DND-41 (cell line): ENCODE measurements at regions not wholly inside any gene's neighbourhood (a gene's known extent, or its start where the extent isn't known, plus 50 kb on each side); places are given as distances from the start of the nearest gene placed in this dataset.

Source experiments
- EZH2 ChIP-seq: IDR thresholded peaks from 3 replicates; pipeline ENCODE4 v1.6.1; 2012; ENCODE audit warnings: borderline replicate concordance, low read depth, mild to moderate bottlenecking, moderate library complexity, low read length, inconsistent platforms; ENCODE audit not compliant: severe bottlenecking
- TF ChIP-seq, protein P1 (sequence below): IDR thresholded peaks from 2 replicates; pipeline ENCODE4 v1.5.1; 2012; ENCODE audit warnings: borderline replicate concordance, low read length, moderate library complexity, mild to moderate bottlenecking; ENCODE audit not compliant: poor library complexity, severe bottlenecking; ENCODE audit errors: extremely low read depth

DNA sequence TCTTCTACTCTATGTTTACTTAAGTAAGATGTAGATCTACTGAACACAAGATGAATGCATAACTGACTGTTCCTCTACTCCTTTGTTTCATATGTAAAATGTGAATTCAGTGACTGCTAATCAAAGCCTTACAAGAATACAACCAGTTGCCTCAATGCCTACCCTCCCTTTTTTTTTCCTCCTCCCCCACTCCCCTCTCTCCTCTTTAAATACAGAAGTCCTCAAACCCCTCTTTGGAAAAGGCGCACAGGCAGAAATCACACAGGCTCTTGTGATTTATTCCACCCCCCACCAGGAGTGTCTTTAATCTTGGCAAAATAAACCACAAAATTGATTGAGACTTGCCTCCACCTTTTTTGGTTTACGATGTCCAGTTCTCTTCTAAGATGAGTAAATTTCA is 398.5 kb downstream of the DMAC1 start:
- TF ChIP-seq, protein P1, sequence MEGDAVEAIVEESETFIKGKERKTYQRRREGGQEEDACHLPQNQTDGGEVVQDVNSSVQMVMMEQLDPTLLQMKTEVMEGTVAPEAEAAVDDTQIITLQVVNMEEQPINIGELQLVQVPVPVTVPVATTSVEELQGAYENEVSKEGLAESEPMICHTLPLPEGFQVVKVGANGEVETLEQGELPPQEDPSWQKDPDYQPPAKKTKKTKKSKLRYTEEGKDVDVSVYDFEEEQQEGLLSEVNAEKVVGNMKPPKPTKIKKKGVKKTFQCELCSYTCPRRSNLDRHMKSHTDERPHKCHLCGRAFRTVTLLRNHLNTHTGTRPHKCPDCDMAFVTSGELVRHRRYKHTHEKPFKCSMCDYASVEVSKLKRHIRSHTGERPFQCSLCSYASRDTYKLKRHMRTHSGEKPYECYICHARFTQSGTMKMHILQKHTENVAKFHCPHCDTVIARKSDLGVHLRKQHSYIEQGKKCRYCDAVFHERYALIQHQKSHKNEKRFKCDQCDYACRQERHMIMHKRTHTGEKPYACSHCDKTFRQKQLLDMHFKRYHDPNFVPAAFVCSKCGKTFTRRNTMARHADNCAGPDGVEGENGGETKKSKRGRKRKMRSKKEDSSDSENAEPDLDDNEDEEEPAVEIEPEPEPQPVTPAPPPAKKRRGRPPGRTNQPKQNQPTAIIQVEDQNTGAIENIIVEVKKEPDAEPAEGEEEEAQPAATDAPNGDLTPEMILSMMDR, result no peak
- TF ChIP-seq EZH2, result no peak
